Esophagus muscularis mucosa (tissue), 4 donors: ENCODE measurements at regions not wholly inside any gene's neighbourhood (a gene's known extent, or its start where the extent isn't known, plus 50 kb on each side); places are given as distances from the start of the nearest gene placed in this dataset.

Experiments used
- DNase-seq: peaks from one replicate; pipeline ENCODE4 v3.0.0-alpha.2; 2017; ENCODE audit errors: extremely low spot score
- H3K27ac ChIP-seq, 4 donors: fragments of 200-600 bp; sonication (generic); replicated peaks in 1 of 4; 1 replicate in 3 of 4; 2 replicates in 1 of 4; pipeline ENCODE4 v1.5.1; 2016 to 2019; ENCODE audit warnings: mild to moderate bottlenecking in 1 of 4
- H3K27me3 ChIP-seq, 4 donors: fragments of 200-600 bp; sonication (generic); one replicate each; pipeline versions ENCODE4 v1.5.1 to v1.6.0; 2016 to 2019
- H3K36me3 ChIP-seq, 4 donors: fragments of 200-600 bp; sonication (generic); one replicate each; pipeline ENCODE4 v1.5.1; 2016 to 2019
- H3K4me1 ChIP-seq, 4 donors: fragments of 200-600 bp; sonication (generic); one replicate each; pipeline ENCODE4 v1.5.1; 2016 to 2019
- H3K4me3 ChIP-seq, 4 donors: fragments of 200-600 bp; sonication (generic); 1 replicate in 2 of 4; 2 replicates in 2 of 4; pipeline ENCODE4 v1.5.1; 2016 to 2019; ENCODE audit warnings: mild to moderate bottlenecking in 4 of 4, moderate library complexity in 1 of 4
- H3K9me3 ChIP-seq, 4 donors: fragments of 200-600 bp; sonication (generic); 1 replicate in 3 of 4; 2 replicates in 1 of 4; pipeline ENCODE4 v1.5.1; 2016 to 2019
- CTCF ChIP-seq, 3 experiments: fragments of 200-600 bp in 2 of 3; fragments of 450-650 bp in 1 of 3; sonication (generic) in 2 of 3; IDR thresholded peaks; one replicate each; pipeline ENCODE4 v1.5.1; 2017 to 2019; ENCODE audit warnings: antibody characterized with exemption in 3 of 3, mild to moderate bottlenecking in 2 of 3, moderate library complexity in 1 of 3
- EP300 ChIP-seq: sonication (generic); formaldehyde crosslinking; IDR thresholded peaks from one replicate; pipeline ENCODE4 v1.6.1; 2017; ENCODE audit warnings: antibody characterized with exemption
- POLR2A ChIP-seq: fragments of 450-650 bp; IDR thresholded peaks from one replicate; pipeline ENCODE4 v1.6.1; 2017; ENCODE audit warnings: antibody characterized with exemption, moderate library complexity, mild to moderate bottlenecking, low read depth
- POLR2AphosphoS5 ChIP-seq, 2 donors: sonication (generic); formaldehyde crosslinking; IDR thresholded peaks; one replicate each; pipeline ENCODE4 v1.6.1; 2017; ENCODE audit warnings: antibody characterized with exemption in 2 of 2
- WGBS: methylation state at CpG from one replicate; pipeline ENCODE4 v1.1.5; 2018; 5-methylcytosine and 5-hydroxymethylcytosine counted together
- intact Hi-C: fragments of 100-400 bp; cut with DNase I; formaldehyde crosslinking; loops from one replicate; pipeline ENCODE4 v1.15.1; 2023

GRCh38 chr6:131419702-131420101 is 153.3 kb upstream of the ARG1 start:
- no peak for DNase-seq
- TF ChIP-seq POLR2A (no peak), POLR2AphosphoS5 (IDR thresholded peaks at IDR 0.05) (no peak), EP300 (no peak), CTCF (IDR thresholded peaks at IDR 0.05) (no peak)
- no peak overlapping the region for H3K4me3 ChIP-seq
- no peak overlapping the region for H3K27ac ChIP-seq
- 26% methylated on average over 1 of the region's 1 CpG for WGBS
- H3K4me1 ChIP-seq, result no peaks in the 10 kb centered on the region
- H3K36me3 ChIP-seq, result no peaks in the 10 kb centered on the region
- intact Hi-C loops, result no loop called here
- peaks cover 0 to 7% (median 0%) of the 10 kb centered on the region in 4 donors for H3K27me3 ChIP-seq
- no peaks in the 10 kb centered on the region for H3K9me3 ChIP-seq

GRCh38 chr6:131424016-131424415 is 149.0 kb upstream of the ARG1 start:
- H3K9me3 ChIP-seq, result no peaks in the 10 kb centered on the region
- no peak for TF ChIP-seq CTCF (IDR thresholded peaks at IDR 0.05)
- no peak for TF ChIP-seq POLR2A
- TF ChIP-seq POLR2AphosphoS5 (IDR thresholded peaks at IDR 0.05), result no peak
- TF ChIP-seq EP300, result no peak
- intact Hi-C loops, result no loop called here

GRCh38 chr6:131424475-131424874 is 148.6 kb upstream of the ARG1 start:
- H3K4me1 ChIP-seq, result no peaks in the 10 kb centered on the region
- no peak for TF ChIP-seq POLR2A
- no peak for TF ChIP-seq CTCF (IDR thresholded peaks at IDR 0.05)
- no peak for TF ChIP-seq EP300
- TF ChIP-seq POLR2AphosphoS5 (IDR thresholded peaks at IDR 0.05), result no peak
- 78% methylated on average over 4 of the region's 4 CpGs for WGBS
- no peak overlapping the region for H3K4me3 ChIP-seq
- H3K36me3 ChIP-seq, result no peaks in the 10 kb centered on the region
- intact Hi-C loops, result no loop called here
- no peaks in the 10 kb centered on the region for H3K27me3 ChIP-seq
- no peak overlapping the region for H3K27ac ChIP-seq
- H3K9me3 ChIP-seq, result no peaks in the 10 kb centered on the region
- no peak for DNase-seq

More at GRCh38 chr6:131424016-131424415, 149.0 kb upstream of the ARG1 start:
- H3K4me3 ChIP-seq, result no peak overlapping the region
- H3K27me3 ChIP-seq, result peaks cover 0 to 2% (median 0%) of the 10 kb centered on the region in 4 donors
- no peak for DNase-seq
- H3K4me1 ChIP-seq, result no peaks in the 10 kb centered on the region
- no peaks in the 10 kb centered on the region for H3K36me3 ChIP-seq
- no peak overlapping the region for H3K27ac ChIP-seq

- TF ChIP-seq POLR2A, result no peak
- no peak for TF ChIP-seq EP300
- TF ChIP-seq POLR2AphosphoS5 (IDR thresholded peaks at IDR 0.05), result no peak
- TF ChIP-seq CTCF (IDR thresholded peaks at IDR 0.05), result no peak
- DNase-seq, result no peak
Observed at GRCh38 chr6:131427434-131428058, 145.5 kb upstream of the ARG1 start.

GRCh38 chr6:131430531-131430930 is 142.5 kb upstream of the ARG1 start:
- TF ChIP-seq CTCF (IDR thresholded peaks at IDR 0.05) (no peak), POLR2A (no peak), POLR2AphosphoS5 (IDR thresholded peaks at IDR 0.05) (no peak), EP300 (no peak)
- Histone ChIP-seq H3K9me3 (peaks cover 0 to 9% (median 1%) of the 10 kb centered on the region in 4 donors), H3K4me3 (no peak overlapping the region), H3K27me3 (no peaks in the 10 kb centered on the region), H3K27ac (no peak overlapping the region), H3K36me3 (no peaks in the 10 kb centered on the region), H3K4me1 (no peaks in the 10 kb centered on the region)
- no peak for DNase-seq
- WGBS, result 80% methylated on average over 4 of the region's 4 CpGs
- intact Hi-C loops, result no loop called here

More at GRCh38 chr6:131427434-131428058, 145.5 kb upstream of the ARG1 start:
- H3K27me3 ChIP-seq, result no peaks in the 10 kb centered on the region
- 43% methylated on average over 5 of the region's 5 CpGs for WGBS
- no peaks in the 10 kb centered on the region for H3K9me3 ChIP-seq
- intact Hi-C loops, result no loop called here
- H3K4me3 ChIP-seq, result no peak overlapping the region
- H3K36me3 ChIP-seq, result no peaks in the 10 kb centered on the region
- H3K4me1 ChIP-seq, result no peaks in the 10 kb centered on the region
- H3K27ac ChIP-seq, result no peak overlapping the region
